AG08395 (cell line): ENCODE measurements at regions not wholly inside any gene's neighbourhood (a gene's known extent, or its start where the extent isn't known, plus 50 kb on each side); places are given as distances from the start of the nearest gene placed in this dataset.
"Not testable (repeated sequence)": the region's sequence is repeated elsewhere in the genome, so short reads cannot be mapped to it uniquely, and the experiment has no call there.

ENCODE experiments used
- DNase-seq: peaks from one replicate; pipeline ENCODE4 v3.0.0; 2012; ENCODE audit warnings: mixed read lengths, low spot score

- DNase-seq: no peak
Measured at GRCh38 chr16:88128556-88128955, 177.3 kb downstream of the BANP start.

- not testable (repeated sequence) for DNase-seq
Measured at GRCh38 chr16:88129133-88129532, 177.9 kb downstream of the BANP start.

GRCh38 chr16:88130016-88130415 lies 178.8 kb downstream of the BANP start:
- no peak for DNase-seq

- DNase-seq: no peak
Measured at GRCh38 chr16:88130681-88131080, 179.4 kb downstream of the BANP start.

DNA sequence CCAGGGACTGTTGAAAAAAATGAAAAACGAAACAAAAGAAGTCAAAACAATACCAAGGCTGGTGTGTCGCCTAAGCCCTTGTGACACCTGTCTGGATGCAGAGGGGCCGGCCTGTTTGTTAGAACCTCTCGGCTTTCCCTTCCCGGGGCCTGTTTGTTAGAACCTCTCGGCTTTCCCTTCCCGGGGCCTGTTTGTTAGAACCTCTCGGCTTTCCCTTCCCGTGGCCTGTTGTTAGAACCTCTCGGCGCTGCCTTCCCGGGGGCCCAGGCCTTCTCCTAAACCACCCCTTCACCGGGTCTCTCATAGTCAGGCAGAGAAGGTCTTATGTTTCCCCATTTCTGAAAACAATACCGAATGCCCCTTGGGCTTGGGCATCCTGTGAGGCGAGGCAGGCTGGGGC lies 180.0 kb downstream of the BANP start:
- no peak for DNase-seq

DNA sequence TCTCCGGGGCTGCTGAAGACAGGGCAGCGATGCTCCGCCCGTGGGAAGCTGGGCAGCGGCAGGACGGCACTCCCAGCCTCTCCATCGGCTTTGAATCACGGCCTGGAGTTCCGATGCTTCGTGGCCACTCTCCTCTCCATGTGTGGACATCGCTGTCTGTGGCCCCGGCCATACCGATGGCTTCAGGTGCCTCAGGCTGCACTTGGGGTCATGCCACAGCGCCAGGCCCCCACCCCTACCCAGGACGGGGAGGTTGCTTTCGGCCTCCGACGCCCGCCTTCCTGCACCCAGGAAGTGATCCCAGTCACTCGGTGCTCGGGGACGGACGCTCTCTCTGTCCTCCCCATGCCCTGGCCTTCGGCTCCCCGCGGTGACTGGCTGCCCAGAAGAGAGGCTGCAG lies 180.7 kb downstream of the BANP start:
- DNase-seq: no peak

- DNase-seq: no peak
Measured at GRCh38 chr16:88132836-88133506, 181.7 kb downstream of the BANP start.

DNA sequence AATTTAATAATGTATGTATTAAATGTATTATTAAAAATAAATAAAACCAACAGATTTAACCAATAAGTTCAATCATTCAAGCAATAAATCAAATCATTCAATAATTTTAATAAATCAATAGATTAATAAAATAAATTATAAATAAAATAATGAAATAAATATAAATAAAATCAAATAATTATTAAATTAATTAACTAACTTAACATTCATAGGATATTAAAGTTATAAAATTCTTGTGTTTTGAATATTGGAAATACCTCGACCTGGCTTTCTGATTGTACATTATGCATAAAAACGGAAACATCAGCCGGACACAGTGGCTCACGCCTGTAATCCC lies 182.2 kb downstream of the BANP start:
- DNase-seq: no peak

- DNase-seq: not testable (repeated sequence)
Measured at GRCh38 chr16:88134172-88134898, 183.1 kb downstream of the BANP start.

- DNase-seq: not testable (repeated sequence)
Measured at GRCh38 chr16:88134899-88135682, 183.9 kb downstream of the BANP start.

- DNase-seq: not testable (repeated sequence)
Measured at GRCh38 chr16:88136211-88136713, 185.0 kb downstream of the BANP start.

DNA sequence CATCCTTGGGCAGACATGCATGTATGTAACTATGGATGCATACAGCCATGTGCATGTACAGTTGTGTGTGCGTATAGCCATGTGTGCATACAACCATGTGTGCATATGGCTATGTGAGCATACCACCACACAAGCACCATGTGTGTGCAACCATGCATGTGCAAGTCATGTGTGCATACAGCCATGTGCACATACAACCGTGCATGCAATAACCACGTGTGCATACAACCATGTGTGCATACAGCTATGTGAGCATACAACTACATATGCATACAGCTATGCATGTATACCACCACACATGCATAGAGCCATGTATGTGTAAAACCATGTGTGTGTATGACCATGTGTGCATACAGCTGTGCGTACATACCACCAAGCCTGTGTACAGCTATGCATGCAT lies 185.7 kb downstream of the BANP start:
- DNase-seq: not testable (repeated sequence)

DNA sequence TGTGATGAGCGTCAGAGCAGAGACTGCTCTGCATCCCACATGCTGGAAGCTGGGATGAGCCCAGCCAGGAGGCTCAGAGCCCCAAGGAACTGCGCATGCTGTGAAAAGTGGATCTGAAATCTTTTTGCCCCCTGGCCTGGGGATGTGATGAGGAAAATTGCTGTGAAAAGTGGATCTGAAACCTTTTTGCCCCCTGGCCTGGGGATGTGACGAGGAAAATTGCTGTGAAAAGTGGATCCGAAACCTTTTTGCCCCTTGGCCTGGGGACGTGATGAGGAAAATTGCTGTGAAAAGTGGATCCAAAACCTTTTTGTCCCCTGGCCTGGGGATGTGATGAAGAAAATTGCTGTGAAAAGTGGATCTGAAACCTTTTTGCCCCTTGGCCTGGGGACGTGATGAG lies 187.9 kb downstream of the BANP start:
- not testable (repeated sequence) for DNase-seq

- DNase-seq: not testable (repeated sequence)
Measured at GRCh38 chr16:88140195-88140594, 189.0 kb downstream of the BANP start.

DNA sequence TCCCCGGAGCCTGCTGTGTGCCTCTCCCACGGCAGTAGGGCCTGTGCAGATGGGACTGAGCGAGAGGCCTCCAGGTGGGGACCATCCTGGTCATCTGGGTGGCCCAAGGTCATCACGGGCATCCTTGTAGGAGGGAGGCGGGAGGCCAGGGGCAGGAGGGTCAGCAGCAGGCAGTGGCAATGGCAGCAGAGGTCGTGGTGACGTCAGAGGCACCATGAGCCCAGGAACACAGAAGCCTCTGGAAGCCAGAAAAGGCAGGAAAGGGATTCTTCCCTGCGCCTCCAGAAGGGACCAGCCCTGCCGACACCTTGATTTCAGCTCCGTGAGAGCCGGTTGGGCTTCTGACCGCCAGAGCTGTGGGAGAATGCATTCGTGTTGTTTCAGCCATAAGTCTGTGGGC lies 190.3 kb downstream of the BANP start:
- DNase-seq: no peak

DNA sequence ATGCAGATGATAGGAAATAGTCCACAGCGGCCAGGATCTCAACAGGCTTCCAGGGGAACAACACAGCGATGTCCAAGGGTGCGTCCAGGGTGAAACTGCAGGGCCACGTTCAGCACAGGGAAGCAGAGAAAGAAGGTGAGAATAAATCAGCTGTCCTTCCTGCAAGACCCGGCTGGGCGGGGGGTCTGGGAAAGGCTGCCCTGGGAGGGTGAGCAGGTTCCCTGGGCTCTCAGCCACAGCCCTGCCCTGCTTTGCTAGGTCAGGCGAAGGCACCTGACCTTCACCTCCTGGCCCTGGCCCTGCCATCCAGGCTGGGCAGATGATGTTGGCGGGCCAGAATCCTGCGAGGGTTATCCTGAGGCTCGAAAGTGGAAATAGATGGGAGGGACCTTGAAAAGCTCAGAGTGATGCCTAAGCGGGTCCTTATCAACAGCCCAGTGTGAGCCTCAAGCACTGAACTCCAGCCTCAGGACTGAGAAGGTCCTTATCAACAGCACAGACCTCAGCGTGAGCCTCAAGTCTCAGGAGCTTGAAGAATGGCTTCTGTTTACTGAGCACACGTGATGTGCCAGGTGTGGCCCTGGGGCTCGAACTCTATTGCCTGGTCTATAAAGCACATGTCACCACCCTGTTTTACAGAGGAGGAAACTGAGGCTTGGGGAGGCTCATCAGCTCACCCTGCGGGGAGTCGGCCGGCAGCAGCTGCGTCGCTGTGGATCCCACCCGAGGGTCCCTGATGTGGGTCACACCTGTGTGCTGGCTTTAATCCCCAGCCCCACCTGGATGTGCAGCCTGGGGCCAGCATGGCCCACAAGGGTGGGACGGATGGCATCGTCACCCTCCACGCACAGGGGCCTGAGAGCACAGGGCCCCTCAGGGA lies 191.1 kb downstream of the BANP start:
- not testable (repeated sequence) for DNase-seq

- DNase-seq: not testable (repeated sequence)
Measured at GRCh38 chr16:88143122-88144027, 192.1 kb downstream of the BANP start.

DNA sequence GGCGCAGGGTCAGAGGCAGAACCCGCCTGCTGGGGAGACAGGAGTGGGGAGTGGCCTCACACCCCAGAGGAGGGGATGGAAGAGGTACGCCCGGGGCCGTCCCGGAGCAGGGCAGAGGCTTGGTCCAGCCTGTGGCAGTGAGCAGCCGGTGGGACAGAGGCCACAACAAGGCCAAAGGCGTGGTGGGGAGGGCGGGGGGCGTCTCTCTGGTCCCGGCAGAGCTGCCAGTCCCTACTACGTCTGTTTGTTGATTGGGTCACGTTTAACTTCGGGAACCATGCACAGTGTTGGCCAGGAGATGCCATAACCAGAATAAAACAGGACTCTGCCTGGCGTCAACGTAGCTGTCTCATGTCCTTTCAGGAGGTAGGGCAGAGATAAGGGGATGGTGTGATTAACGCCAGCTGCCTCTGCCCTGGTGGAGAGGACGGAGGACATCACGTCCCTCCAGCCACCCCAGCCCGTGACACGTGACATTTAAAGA lies 192.8 kb downstream of the BANP start:
- DNase-seq: no peak

DNA sequence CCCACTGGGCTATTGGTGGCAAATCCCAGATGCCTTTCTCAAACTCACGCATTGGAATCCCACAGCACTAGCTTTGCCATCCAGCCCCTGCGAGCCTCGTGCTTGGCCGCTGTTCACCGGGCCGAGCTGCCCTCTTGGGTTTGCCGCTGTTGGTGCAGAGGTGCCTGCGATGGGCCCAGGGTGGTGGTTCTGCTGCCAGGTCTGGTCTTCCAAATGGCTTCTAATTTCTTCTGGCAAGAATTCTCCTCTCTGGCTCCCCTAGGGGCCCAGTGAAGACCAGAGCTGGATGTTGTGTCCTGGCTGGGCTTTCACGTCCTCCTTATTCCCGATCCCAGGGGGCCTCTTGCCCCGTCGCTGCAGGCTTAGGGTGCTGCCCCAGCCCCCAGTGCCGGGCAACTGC lies 194.1 kb downstream of the BANP start:
- DNase-seq: not testable (repeated sequence)

DNA sequence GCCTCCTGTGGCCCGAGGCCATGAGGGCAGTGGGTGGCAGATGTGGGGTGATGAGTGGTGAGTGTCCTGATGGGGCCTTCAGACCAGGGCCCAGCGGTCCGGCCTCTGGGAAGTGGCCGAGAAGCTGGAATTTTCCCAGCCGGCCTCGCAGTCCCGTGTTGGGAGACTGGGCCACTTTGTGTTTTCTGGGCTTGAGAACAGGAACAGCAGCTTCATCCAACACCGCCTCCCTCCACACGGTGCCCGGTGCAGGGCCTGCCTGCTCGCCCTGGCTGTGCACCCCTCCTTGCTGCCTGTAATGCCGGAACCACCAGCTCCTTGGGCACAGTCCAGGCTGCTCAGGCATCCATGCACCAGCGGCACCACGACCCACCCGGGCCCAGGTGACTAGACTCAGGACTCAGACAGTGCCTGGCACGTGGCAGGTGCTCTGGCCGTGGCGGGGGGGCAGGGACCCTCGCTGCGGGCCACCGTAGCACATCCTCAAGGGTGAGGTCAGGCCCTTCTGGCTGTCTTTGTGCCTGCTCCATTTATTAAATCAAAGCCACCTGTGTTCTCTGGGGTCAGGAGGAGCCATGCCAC lies 194.7 kb downstream of the BANP start:
- not testable (repeated sequence) for DNase-seq
